ENCODE measurements at regions not wholly inside any gene's neighbourhood (a gene's known extent, or its start where the extent isn't known, plus 50 kb on each side); places are given as distances from the start of the nearest gene placed in this dataset.

DNA sequence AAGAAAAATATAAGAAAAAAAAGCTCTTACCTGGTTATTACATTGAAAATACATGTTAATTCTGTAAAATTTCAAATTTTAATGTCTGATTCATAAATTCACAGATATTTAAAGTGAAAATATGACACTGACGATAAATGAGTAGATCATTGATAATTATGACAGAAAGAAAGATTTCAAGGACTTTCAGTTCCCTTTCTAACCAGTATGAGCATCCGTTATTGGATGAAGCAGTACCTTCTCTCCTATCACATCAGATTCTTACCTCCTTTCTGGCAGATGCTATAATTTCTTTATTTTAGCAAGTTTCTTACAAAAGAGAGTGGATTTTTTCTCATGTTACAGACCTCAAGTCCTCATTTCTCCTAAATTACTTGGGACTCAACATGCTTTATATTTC lies 847.3 kb downstream of the JRKL start:
- no peak for TF ChIP-seq POLR2A (IDR thresholded peaks at IDR 0.05)
- TF ChIP-seq, protein P1, sequence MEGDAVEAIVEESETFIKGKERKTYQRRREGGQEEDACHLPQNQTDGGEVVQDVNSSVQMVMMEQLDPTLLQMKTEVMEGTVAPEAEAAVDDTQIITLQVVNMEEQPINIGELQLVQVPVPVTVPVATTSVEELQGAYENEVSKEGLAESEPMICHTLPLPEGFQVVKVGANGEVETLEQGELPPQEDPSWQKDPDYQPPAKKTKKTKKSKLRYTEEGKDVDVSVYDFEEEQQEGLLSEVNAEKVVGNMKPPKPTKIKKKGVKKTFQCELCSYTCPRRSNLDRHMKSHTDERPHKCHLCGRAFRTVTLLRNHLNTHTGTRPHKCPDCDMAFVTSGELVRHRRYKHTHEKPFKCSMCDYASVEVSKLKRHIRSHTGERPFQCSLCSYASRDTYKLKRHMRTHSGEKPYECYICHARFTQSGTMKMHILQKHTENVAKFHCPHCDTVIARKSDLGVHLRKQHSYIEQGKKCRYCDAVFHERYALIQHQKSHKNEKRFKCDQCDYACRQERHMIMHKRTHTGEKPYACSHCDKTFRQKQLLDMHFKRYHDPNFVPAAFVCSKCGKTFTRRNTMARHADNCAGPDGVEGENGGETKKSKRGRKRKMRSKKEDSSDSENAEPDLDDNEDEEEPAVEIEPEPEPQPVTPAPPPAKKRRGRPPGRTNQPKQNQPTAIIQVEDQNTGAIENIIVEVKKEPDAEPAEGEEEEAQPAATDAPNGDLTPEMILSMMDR (IDR thresholded peaks at IDR 0.05), result no peak
